Mesenchymal stem cell (in vitro differentiated cells and primary cell): ENCODE measurements at regions not wholly inside any gene's neighbourhood (a gene's known extent, or its start where the extent isn't known, plus 50 kb on each side); places are given as distances from the start of the nearest gene placed in this dataset.
"Not testable (repeated sequence)": the region's sequence is repeated elsewhere in the genome, so short reads cannot be mapped to it uniquely, and the experiment has no call there.

ENCODE experiments used
- DNase-seq: peaks from one replicate; pipeline ENCODE4 v3.0.0-alpha.2; 2013
- H2AFZ ChIP-seq: one replicate; pipeline ENCODE4 v1.6.1; 2013; ENCODE audit warnings: low read depth, mild to moderate bottlenecking, control low read depth, inconsistent platforms, low read length, moderate library complexity
- H2AK5ac ChIP-seq: 2 replicates; pipeline ENCODE4 v1.6.1; 2013; ENCODE audit warnings: low read length, moderate library complexity, mild to moderate bottlenecking, inconsistent platforms; ENCODE audit not compliant: severe bottlenecking
- H2BK120ac ChIP-seq: one replicate; pipeline ENCODE4 v1.6.1; 2013; ENCODE audit warnings: low read depth, mild to moderate bottlenecking, inconsistent platforms, low read length, moderate library complexity
- H2BK12ac ChIP-seq, 2 experiments: one replicate each; pipeline ENCODE4 v1.6.1; 2013; ENCODE audit warnings: inconsistent platforms in 2 of 2, low read length in 2 of 2, mild to moderate bottlenecking in 2 of 2, moderate library complexity in 2 of 2, control low read depth in 1 of 2
- H2BK15ac ChIP-seq: one replicate; pipeline ENCODE4 v1.6.1; 2013; ENCODE audit warnings: mild to moderate bottlenecking, low read depth, inconsistent platforms; ENCODE audit not compliant: poor library complexity, severe bottlenecking
- H2BK5ac ChIP-seq: 2 replicates; pipeline ENCODE4 v1.6.1; 2013; ENCODE audit warnings: low read depth, mild to moderate bottlenecking, low read length, control low read depth, inconsistent platforms; ENCODE audit not compliant: poor library complexity, severe bottlenecking
- H3K14ac ChIP-seq, 2 experiments: one replicate each; pipeline ENCODE4 v1.6.1; 2013; ENCODE audit warnings: inconsistent platforms in 2 of 2, low read length in 2 of 2, control low read depth in 1 of 2, mild to moderate bottlenecking in 1 of 2, moderate library complexity in 1 of 2
- H3K18ac ChIP-seq, 2 experiments: one replicate each; pipeline ENCODE4 v1.6.1; 2013; ENCODE audit warnings: inconsistent platforms in 2 of 2, low read length in 2 of 2, control low read depth in 1 of 2, low read depth in 1 of 2, mild to moderate bottlenecking in 1 of 2
- H3K23ac ChIP-seq, 2 experiments: one replicate each; pipeline ENCODE4 v1.6.1; 2013; ENCODE audit warnings: inconsistent platforms in 2 of 2, low read length in 2 of 2, mild to moderate bottlenecking in 2 of 2, moderate library complexity in 2 of 2, control low read depth in 1 of 2
- H3K27ac ChIP-seq: 2 replicates; pipeline ENCODE4 v1.5.1; 2013; ENCODE audit warnings: mild to moderate bottlenecking, moderate library complexity, low read length, control low read depth, inconsistent platforms; ENCODE audit not compliant: poor library complexity, severe bottlenecking
- H3K27me3 ChIP-seq, 2 experiments: 2 replicates each; pipeline versions ENCODE4 v1.6.1 to v1.7.0; 2013; ENCODE audit warnings: low read length in 2 of 2, mild to moderate bottlenecking in 2 of 2, moderate library complexity in 2 of 2, control low read depth in 1 of 2, inconsistent platforms in 1 of 2; ENCODE audit not compliant: control insufficient read depth in 1 of 2, insufficient read depth in 1 of 2
- H3K36me3 ChIP-seq, 2 experiments: 2 replicates each; pipeline versions ENCODE4 v1.6.1 to v1.7.0; 2013; ENCODE audit warnings: low read length in 2 of 2, control low read depth in 1 of 2, inconsistent platforms in 1 of 2, low read depth in 1 of 2, mild to moderate bottlenecking in 1 of 2; ENCODE audit not compliant: insufficient read depth in 2 of 2, control insufficient read depth in 1 of 2
- H3K4ac ChIP-seq, 2 experiments: one replicate each; pipeline ENCODE4 v1.6.1; 2013; ENCODE audit warnings: inconsistent platforms in 2 of 2, low read length in 2 of 2, mild to moderate bottlenecking in 2 of 2, moderate library complexity in 2 of 2, control low read depth in 1 of 2, low read depth in 1 of 2
- H3K4me1 ChIP-seq: 2 replicates; pipeline ENCODE4 v1.6.1; 2013; ENCODE audit warnings: low read depth, low read length, control low read depth; ENCODE audit not compliant: control insufficient read depth, insufficient read depth
- H3K4me2 ChIP-seq: 2 replicates; pipeline ENCODE4 v1.6.1; 2013; ENCODE audit warnings: low read length, mild to moderate bottlenecking, inconsistent platforms; ENCODE audit not compliant: poor library complexity, severe bottlenecking
- H3K4me3 ChIP-seq, 2 experiments: 2 replicates each; pipeline versions ENCODE4 v1.5.1 to v1.7.0; 2013; ENCODE audit warnings: low read length in 2 of 2, mild to moderate bottlenecking in 2 of 2, control low read depth in 1 of 2, low read depth in 1 of 2; ENCODE audit not compliant: insufficient read depth in 1 of 2
- H3K79me1 ChIP-seq: replicated peaks from 2 replicates; pipeline ENCODE4 v1.6.1; 2013; ENCODE audit warnings: mild to moderate bottlenecking, control low read depth, low read length, inconsistent platforms; ENCODE audit not compliant: poor library complexity, severe bottlenecking
- H3K9ac ChIP-seq: 2 replicates; pipeline ENCODE4 v1.7.0; 2013; ENCODE audit warnings: mild to moderate bottlenecking, low read length, moderate library complexity
- H3K9me3 ChIP-seq: 2 replicates; pipeline ENCODE4 v1.7.0; 2013; ENCODE audit warnings: mild to moderate bottlenecking, low read length; ENCODE audit not compliant: control insufficient read depth
- H4K8ac ChIP-seq: one replicate; pipeline ENCODE4 v1.6.1; 2013; ENCODE audit warnings: inconsistent platforms, mild to moderate bottlenecking, low read length, moderate library complexity
- H4K91ac ChIP-seq: one replicate; pipeline ENCODE4 v1.6.1; 2013; ENCODE audit warnings: mild to moderate bottlenecking, low read length, inconsistent platforms
- WGBS: methylation state at CpG from one replicate; pipeline ENCODE4 v1.1.7; 2013; ENCODE audit warnings: mixed read lengths; 5-methylcytosine and 5-hydroxymethylcytosine counted together

GRCh38 chr11:22089609-22090008 lies 103.3 kb upstream of the ANO5 start:
- H2BK15ac ChIP-seq, result no peak overlapping the region
- no peak overlapping the region for H2BK120ac ChIP-seq
- no peaks in the 10 kb centered on the region for H3K36me3 ChIP-seq
- no peak overlapping the region for H2BK12ac ChIP-seq
- H4K91ac ChIP-seq, result no peak overlapping the region
- 80% methylated on average over 1 of the region's 2 CpGs for WGBS
- H3K9ac ChIP-seq, result no peak overlapping the region
- H3K4me2 ChIP-seq, result no peak overlapping the region
- no peaks in the 10 kb centered on the region for H3K9me3 ChIP-seq
- no peak overlapping the region for H4K8ac ChIP-seq
- no peak overlapping the region for H3K4me3 ChIP-seq
- H3K79me1 ChIP-seq, result no peaks in the 10 kb centered on the region
- H3K18ac ChIP-seq, result no peak overlapping the region
- no peak overlapping the region for H2AFZ ChIP-seq
- H3K23ac ChIP-seq, result no peak overlapping the region
- no peak overlapping the region for H2BK5ac ChIP-seq
- no peak overlapping the region for H3K27ac ChIP-seq
- H3K4me1 ChIP-seq, result no peaks in the 10 kb centered on the region
- no peak overlapping the region for H2AK5ac ChIP-seq
- DNase-seq, result no peak
- H3K4ac ChIP-seq, result no peak overlapping the region
- no peaks in the 10 kb centered on the region for H3K27me3 ChIP-seq
- no peak overlapping the region for H3K14ac ChIP-seq

- no peak overlapping the region for H2BK5ac ChIP-seq
- no peak for DNase-seq
- no peak overlapping the region for H3K14ac ChIP-seq
- H3K36me3 ChIP-seq, result no peaks in the 10 kb centered on the region
- no peak overlapping the region for H3K4me3 ChIP-seq
- no peaks in the 10 kb centered on the region for H3K27me3 ChIP-seq
- 40% methylated on average over 1 of the region's 2 CpGs for WGBS
- H4K91ac ChIP-seq, result no peak overlapping the region
- no peak overlapping the region for H3K23ac ChIP-seq
- no peak overlapping the region for H3K18ac ChIP-seq
- no peak overlapping the region for H3K4me2 ChIP-seq
- no peak overlapping the region for H3K9ac ChIP-seq
- no peaks in the 10 kb centered on the region for H3K79me1 ChIP-seq
- no peak overlapping the region for H3K27ac ChIP-seq
- H4K8ac ChIP-seq, result no peak overlapping the region
- no peak overlapping the region for H3K4ac ChIP-seq
- H2AK5ac ChIP-seq, result no peak overlapping the region
- H2BK120ac ChIP-seq, result no peak overlapping the region
- no peak overlapping the region for H2AFZ ChIP-seq
- no peaks in the 10 kb centered on the region for H3K9me3 ChIP-seq
- no peak overlapping the region for H2BK12ac ChIP-seq
- no peak overlapping the region for H2BK15ac ChIP-seq
- H3K4me1 ChIP-seq, result no peaks in the 10 kb centered on the region
These were observed 86.3 kb upstream of the ANO5 start for GRCh38 chr11:22106566-22106965.

GRCh38 chr11:22115470-22116029 lies 77.3 kb upstream of the ANO5 start:
- Histone ChIP-seq H2BK120ac (no peak overlapping the region), H4K8ac (no peak overlapping the region), H3K36me3 (no peaks in the 10 kb centered on the region), H3K9me3 (no peaks in the 10 kb centered on the region), H3K27me3 (no peaks in the 10 kb centered on the region), H3K4me2 (no peak overlapping the region), H2AFZ (no peak overlapping the region), H3K14ac (no peak overlapping the region), H3K18ac (no peak overlapping the region), H2BK15ac (no peak overlapping the region), H2BK5ac (no peak overlapping the region), H3K4me1 (no peaks in the 10 kb centered on the region), H3K4me3 (no peak overlapping the region), H3K27ac (no peak overlapping the region), H3K79me1 (no peaks in the 10 kb centered on the region), H4K91ac (no peak overlapping the region), H3K23ac (no peak overlapping the region), H3K9ac (no peak overlapping the region), H2BK12ac (no peak overlapping the region), H3K4ac (no peak overlapping the region), H2AK5ac (no peak overlapping the region)
- 47% methylated on average over 2 of the region's 3 CpGs for WGBS
- no peak for DNase-seq

- DNase-seq, H3K27me3 ChIP-seq, H3K4me1 ChIP-seq, H3K36me3 ChIP-seq, H2AFZ ChIP-seq, H3K18ac ChIP-seq, H4K91ac ChIP-seq, H2BK120ac ChIP-seq, H2BK5ac ChIP-seq, H3K23ac ChIP-seq, H4K8ac ChIP-seq, H2BK15ac ChIP-seq, H3K4me3 ChIP-seq, H3K4me2 ChIP-seq, H3K79me1 ChIP-seq, H3K4ac ChIP-seq, H2BK12ac ChIP-seq, H3K9ac ChIP-seq, H2AK5ac ChIP-seq, H3K27ac ChIP-seq, H3K14ac ChIP-seq: not testable (repeated sequence)
- H3K9me3 ChIP-seq, result peaks cover 10% of the 10 kb centered on the region
- WGBS, result 77% methylated on average over 2 of the region's 2 CpGs
These were observed 64.9 kb upstream of the ANO5 start for GRCh38 chr11:22127981-22128380.
